Keratinocyte (primary cell): ENCODE measurements at regions not wholly inside any gene's neighbourhood (a gene's known extent, or its start where the extent isn't known, plus 50 kb on each side); places are given as distances from the start of the nearest gene placed in this dataset.

Experiments used
- DNase-seq: peaks from one replicate; pipeline ENCODE4 v3.0.0-alpha.2; 2011; ENCODE audit warnings: low read depth, missing footprints, low spot score
- FAIRE-seq: peaks from 2 replicates; lab custom pipeline; 2011; peaks lifted over from hg19 to GRCh38; lab: Jason Lieb, UNC
- H2AFZ ChIP-seq: 2 replicates; pipeline ENCODE4 v1.6.0; 2012; ENCODE audit warnings: low read length, control low read depth, inconsistent platforms; ENCODE audit not compliant: control insufficient read depth
- H3K27ac ChIP-seq: 2 replicates; pipeline ENCODE4 v1.5.1; 2011; ENCODE audit warnings: low read length; ENCODE audit not compliant: control insufficient read depth, insufficient read depth
- H3K27me3 ChIP-seq: 3 replicates; pipeline ENCODE4 v1.6.0; 2011; ENCODE audit warnings: low read length; ENCODE audit not compliant: control insufficient read depth, insufficient read depth; ENCODE audit errors: extremely low read depth
- H3K36me3 ChIP-seq, 2 experiments: 2 replicates in 1 of 2; 3 replicates in 1 of 2; pipeline ENCODE4 v1.5.1; 2011; ENCODE audit warnings: low read length in 2 of 2, mild to moderate bottlenecking in 1 of 2; ENCODE audit not compliant: control insufficient read depth in 2 of 2, insufficient read depth in 2 of 2; ENCODE audit errors: extremely low read depth in 1 of 2
- H3K4me1 ChIP-seq: 3 replicates; pipeline ENCODE4 v1.5.1; 2011; ENCODE audit warnings: low read length; ENCODE audit not compliant: control insufficient read depth, insufficient read depth; ENCODE audit errors: extremely low read depth
- H3K4me2 ChIP-seq: 3 replicates; pipeline ENCODE4 v1.6.0; 2011; ENCODE audit warnings: low read depth, low read length; ENCODE audit not compliant: control insufficient read depth, insufficient read depth; ENCODE audit errors: extremely low read depth
- H3K4me3 ChIP-seq, 3 experiments: fragments of 200-600 bp in 1 of 3; sonication (generic) in 1 of 3; 2 replicates in 2 of 3; 3 replicates in 1 of 3; pipeline ENCODE4 v1.5.1; 2011 to 2016; ENCODE audit warnings: low read length in 3 of 3, mild to moderate bottlenecking in 3 of 3, control low read depth in 2 of 3, inconsistent platforms in 1 of 3, low read depth in 1 of 3, mixed read lengths in 1 of 3, mixed run types in 1 of 3, moderate library complexity in 1 of 3; ENCODE audit not compliant: control insufficient read depth in 2 of 3, insufficient read depth in 2 of 3; ENCODE audit errors: extremely low read depth in 1 of 3
- H3K79me2 ChIP-seq: 2 replicates; pipeline ENCODE4 v1.6.0; 2012; ENCODE audit warnings: low read length; ENCODE audit not compliant: control insufficient read depth, insufficient read depth
- H3K9ac ChIP-seq: 3 replicates; pipeline ENCODE4 v1.6.0; 2011; ENCODE audit warnings: low read length; ENCODE audit not compliant: control insufficient read depth, insufficient read depth; ENCODE audit errors: extremely low read depth
- H3K9me1 ChIP-seq: 3 replicates; pipeline ENCODE4 v1.6.0; 2011; ENCODE audit warnings: low read length; ENCODE audit not compliant: control insufficient read depth, insufficient read depth; ENCODE audit errors: extremely low read depth
- H3K9me3 ChIP-seq: 2 replicates; pipeline ENCODE4 v1.5.1; 2012; ENCODE audit warnings: low read depth, low read length; ENCODE audit not compliant: control insufficient read depth
- H4K20me1 ChIP-seq: 3 replicates; pipeline ENCODE4 v1.6.0; 2011; ENCODE audit warnings: low read length; ENCODE audit not compliant: control insufficient read depth, insufficient read depth; ENCODE audit errors: extremely low read depth
- CTCF ChIP-seq, 3 experiments: IDR thresholded peaks in 1 of 3; conservative IDR thresholded peaks in 1 of 3; optimal IDR thresholded peaks in 1 of 3; 2 replicates in 2 of 3; 3 replicates in 1 of 3; pipeline versions ENCODE3 to v1.5.1; 2011; ENCODE audit warnings: low read length in 3 of 3, mild to moderate bottlenecking in 3 of 3, moderate library complexity in 2 of 3, control low read depth in 1 of 3, inconsistent platforms in 1 of 3; ENCODE audit not compliant: insufficient read depth in 2 of 3; ENCODE audit errors: extremely low read depth in 1 of 3
- EZH2 ChIP-seq: IDR thresholded peaks from one replicate; pipeline ENCODE4 v1.6.1; 2012; ENCODE audit warnings: inconsistent platforms, mild to moderate bottlenecking, low read length, moderate library complexity
- dilution Hi-C: fragments of 300-500 bp; cut with MboI; formaldehyde crosslinking; loops from one replicate; pipeline ENCODE4 v1.7.0; 2020; ENCODE audit warnings: low sequenced_read_pairs; ENCODE audit not compliant: extremely low pct_ligation_motif_present

GRCh38 chr2:163062524-163062923 is 224.0 kb upstream of the KCNH7 start:
- no peak overlapping the region for H3K4me3 ChIP-seq
- DNase-seq (no peak), FAIRE-seq (no peak)
- no peaks in the 10 kb centered on the region for H3K27me3 ChIP-seq
- no peak overlapping the region for H3K27ac ChIP-seq
- no peaks in the 10 kb centered on the region for H3K79me2 ChIP-seq
- no peak overlapping the region for H2AFZ ChIP-seq
- no peaks in the 10 kb centered on the region for H3K9me3 ChIP-seq
- TF ChIP-seq EZH2 (no peak), CTCF (optimal IDR thresholded peaks at IDR 0.05 in 1 of 3, IDR thresholded peaks at IDR 0.05 in 1 of 3, conservative IDR thresholded peaks at IDR 0.05 in 1 of 3; ENCODE audit: extremely low read depth in 1 of 3, insufficient read depth in 2 of 3, low read length in 3 of 3) (no peak)
- no peak overlapping the region for H3K9ac ChIP-seq
- no peaks in the 10 kb centered on the region for H3K9me1 ChIP-seq
- H3K36me3 ChIP-seq: no peaks in the 10 kb centered on the region
- H3K4me1 ChIP-seq: no peaks in the 10 kb centered on the region
- H4K20me1 ChIP-seq: no peaks in the 10 kb centered on the region
- dilution Hi-C loops: no loop called here
- H3K4me2 ChIP-seq: no peak overlapping the region

- H3K4me2 ChIP-seq: no peak overlapping the region
- H3K4me1 ChIP-seq: no peaks in the 10 kb centered on the region
- no peaks in the 10 kb centered on the region for H3K36me3 ChIP-seq
- H2AFZ ChIP-seq: no peak overlapping the region
- H3K27ac ChIP-seq: no peak overlapping the region
- H4K20me1 ChIP-seq: no peaks in the 10 kb centered on the region
- FAIRE-seq: no peak
- TF ChIP-seq EZH2 (no peak), CTCF (optimal IDR thresholded peaks at IDR 0.05 in 1 of 3, IDR thresholded peaks at IDR 0.05 in 1 of 3, conservative IDR thresholded peaks at IDR 0.05 in 1 of 3; ENCODE audit: extremely low read depth in 1 of 3, insufficient read depth in 2 of 3, low read length in 3 of 3) (no peak)
- H3K27me3 ChIP-seq: no peaks in the 10 kb centered on the region
- no peaks in the 10 kb centered on the region for H3K9me1 ChIP-seq
- no peak overlapping the region for H3K4me3 ChIP-seq
- dilution Hi-C loops: no loop called here
- H3K9ac ChIP-seq: no peak overlapping the region
- H3K79me2 ChIP-seq: no peaks in the 10 kb centered on the region
- no peaks in the 10 kb centered on the region for H3K9me3 ChIP-seq
- DNase-seq: no peak
Observed at GRCh38 chr2:163046615-163047014, 208.0 kb upstream of the KCNH7 start.
